ENCODE measurements at regions not wholly inside any gene's neighbourhood (a gene's known extent, or its start where the extent isn't known, plus 50 kb on each side); places are given as distances from the start of the nearest gene placed in this dataset.

- no peak overlapping the region for H3K4me3 ChIP-seq (ENCODE audit: low read depth, low read length)
- TF ChIP-seq CTCF (IDR thresholded peaks at IDR 0.05; ENCODE audit: control insufficient read depth, extremely low read depth, insufficient read depth) = no peak
- DNase-seq (ENCODE audit: low read depth) = no peak
These were observed 1239.5 kb upstream of the ZEB2 start for GRCh38 chr2:145759228-145759915.

GRCh38 chr2:145757503-145758246, 1237.8 kb upstream of the ZEB2 start:
- DNase-seq (ENCODE audit: low read depth) = no peak
- H3K4me3 ChIP-seq (ENCODE audit: low read depth, low read length) = no peak overlapping the region
- no peak for TF ChIP-seq CTCF (IDR thresholded peaks at IDR 0.05; ENCODE audit: control insufficient read depth, extremely low read depth, insufficient read depth)

- TF ChIP-seq CTCF (IDR thresholded peaks at IDR 0.05; ENCODE audit: control insufficient read depth, extremely low read depth, insufficient read depth) = no peak
- no peak for DNase-seq (ENCODE audit: low read depth)
- H3K4me3 ChIP-seq (ENCODE audit: low read depth, low read length) = no peak overlapping the region
These were observed 1235.3 kb upstream of the ZEB2 start for GRCh38 chr2:145755019-145755837.

- H3K4me3 ChIP-seq (ENCODE audit: low read depth, low read length) = no peak overlapping the region
- TF ChIP-seq CTCF (IDR thresholded peaks at IDR 0.05; ENCODE audit: control insufficient read depth, extremely low read depth, insufficient read depth) = no peak
- no peak for DNase-seq (ENCODE audit: low read depth)
These were observed 1234.0 kb upstream of the ZEB2 start for GRCh38 chr2:145753966-145754365.

DNA sequence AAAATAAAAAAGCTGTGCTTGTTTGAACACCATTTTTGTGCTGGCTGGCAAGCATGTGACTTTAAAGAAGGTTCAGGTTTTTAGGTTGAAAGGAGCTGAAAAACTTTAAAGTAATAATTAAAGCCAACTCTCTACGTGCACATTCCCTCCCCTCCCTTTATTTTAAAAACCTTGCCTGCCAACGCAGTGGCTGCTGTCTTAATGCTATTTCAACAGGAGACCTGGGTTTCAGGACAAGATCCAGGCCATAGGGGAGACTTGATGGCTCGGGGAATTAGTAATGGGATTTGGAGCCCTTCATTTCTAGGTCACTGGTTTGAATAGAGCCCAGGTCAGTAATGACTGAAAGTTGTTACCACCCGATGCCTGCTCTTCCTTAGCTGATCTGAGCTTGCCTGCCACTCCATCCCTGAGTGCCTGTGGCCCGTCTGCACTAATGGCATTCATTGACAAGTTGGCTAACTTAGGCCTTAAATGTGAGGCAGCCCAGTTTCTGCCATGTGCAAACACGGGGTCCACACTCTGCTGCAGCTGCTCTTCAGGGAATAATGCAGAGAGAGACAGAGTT, 1233.2 kb upstream of the ZEB2 start:
- no peak overlapping the region for H3K4me3 ChIP-seq (ENCODE audit: low read depth, low read length)
- DNase-seq (ENCODE audit: low read depth) = no peak
- no peak for TF ChIP-seq CTCF (IDR thresholded peaks at IDR 0.05; ENCODE audit: control insufficient read depth, extremely low read depth, insufficient read depth)

DNA sequence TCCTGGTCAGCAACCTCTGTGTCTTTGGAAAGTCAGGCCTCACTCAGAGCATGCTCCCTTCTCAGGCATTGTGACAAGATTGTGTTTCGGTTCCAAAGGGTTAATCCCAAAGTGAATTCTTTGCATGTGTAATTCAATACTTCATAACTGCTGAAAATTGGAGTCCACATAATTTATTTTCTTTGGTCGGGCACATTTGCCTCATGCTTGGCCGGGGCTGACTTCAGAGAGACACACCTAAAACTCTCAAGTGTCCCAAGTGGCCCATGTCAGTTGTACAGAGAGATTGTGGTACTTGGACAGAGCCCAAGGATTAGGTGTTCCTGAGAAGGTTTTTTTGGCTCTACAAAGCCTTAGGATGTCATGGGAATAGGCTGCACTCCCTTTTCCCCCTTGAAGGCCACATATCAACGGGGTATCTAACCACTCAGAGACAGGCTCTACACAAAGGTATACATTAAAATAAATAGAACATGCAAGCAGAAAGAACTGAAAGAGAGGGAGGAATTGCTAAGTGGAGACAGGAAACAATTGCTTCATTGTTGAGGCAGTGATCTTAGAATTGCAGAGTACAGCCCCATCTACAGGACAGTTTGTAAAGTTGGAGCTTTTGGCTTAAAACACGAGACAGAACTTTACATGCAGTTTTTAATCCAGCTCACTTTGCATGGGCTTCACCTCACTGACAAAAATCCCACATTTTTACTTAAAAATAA, 1232.3 kb upstream of the ZEB2 start:
- TF ChIP-seq CTCF (IDR thresholded peaks at IDR 0.05; ENCODE audit: control insufficient read depth, extremely low read depth, insufficient read depth) = peak; percentile 52
- H3K4me3 ChIP-seq (ENCODE audit: low read depth, low read length) = no peak overlapping the region
- DNase-seq (ENCODE audit: low read depth) = no peak
